Endothelial cell of umbilical vein (primary cell): ENCODE measurements at regions not wholly inside any gene's neighbourhood (a gene's known extent, or its start where the extent isn't known, plus 50 kb on each side); places are given as distances from the start of the nearest gene placed in this dataset.

Experiments
- CTCF ChIP-seq, 2 donors: IDR thresholded peaks; 1 replicate in 1 of 2; 2 replicates in 1 of 2; pipeline ENCODE4 v1.5.1; 2011; ENCODE audit warnings: low read length in 2 of 2, mild to moderate bottlenecking in 2 of 2, moderate library complexity in 2 of 2, control low read depth in 1 of 2, inconsistent platforms in 1 of 2, low read depth in 1 of 2; ENCODE audit not compliant: insufficient read depth in 1 of 2; ENCODE audit errors: extremely low read depth in 1 of 2
- JUN ChIP-seq: IDR thresholded peaks from 2 replicates; pipeline ENCODE4 v1.6.1; 2011; ENCODE audit warnings: borderline replicate concordance, low read depth; ENCODE audit not compliant: insufficient read length, insufficient read depth
- POLR2A ChIP-seq: IDR thresholded peaks from 2 replicates; pipeline ENCODE4 v1.6.1; 2012; ENCODE audit warnings: low read depth, mild to moderate bottlenecking, control low read depth, low read length
- POLR2AphosphoS5 ChIP-seq: IDR thresholded peaks from 2 replicates; pipeline ENCODE4 v1.6.1; 2012; ENCODE audit warnings: low read depth, mild to moderate bottlenecking, control low read depth, low read length, moderate library complexity; ENCODE audit not compliant: insufficient read depth

GRCh38 chr3:159929171-159930141 is 59.2 kb upstream of the IL12A start:
- TF ChIP-seq POLR2AphosphoS5 (no peak), POLR2A (no peak), CTCF (IDR thresholded peaks at IDR 0.05; ENCODE audit: extremely low read depth in 1 of 2, insufficient read depth in 1 of 2, low read depth in 1 of 2, low read length in 2 of 2) (peak; percentile 11 to 33), JUN (no peak)
